PFSK-1 (cell line): ENCODE measurements at regions not wholly inside any gene's neighbourhood (a gene's known extent, or its start where the extent isn't known, plus 50 kb on each side); places are given as distances from the start of the nearest gene placed in this dataset.

Experiments used
- POLR2AphosphoS5 ChIP-seq: IDR thresholded peaks from 2 replicates; pipeline ENCODE4 v1.6.1; 2012; ENCODE audit warnings: low read depth, mild to moderate bottlenecking, control low read depth, low read length, moderate library complexity
- REST ChIP-seq, 2 experiments: IDR thresholded peaks; 2 replicates each; pipeline versions ENCODE4 v1.6.1 to v1.8.0; 2011 to 2012; ENCODE audit warnings: low read depth in 2 of 2, low read length in 2 of 2, control low read depth in 1 of 2, inconsistent platforms in 1 of 2, mild to moderate bottlenecking in 1 of 2, moderate library complexity in 1 of 2; ENCODE audit not compliant: insufficient read depth in 1 of 2

GRCh38 chr1:221343136-221343535 is 398.8 kb downstream of the DUSP10 start:
- no peak for TF ChIP-seq POLR2AphosphoS5
- no peak for TF ChIP-seq REST (IDR thresholded peaks at IDR 0.05; ENCODE audit: insufficient read depth in 1 of 2, low read depth in 2 of 2, low read length in 2 of 2)
